Esophagus squamous epithelium (tissue), 5 donors: ENCODE measurements at regions not wholly inside any gene's neighbourhood (a gene's known extent, or its start where the extent isn't known, plus 50 kb on each side); places are given as distances from the start of the nearest gene placed in this dataset.

ENCODE experiments used
- DNase-seq: peaks from one replicate; lab custom pipeline; 2025; lab: John Stamatoyannopoulos, UW
- H3K27ac ChIP-seq, 4 donors: fragments of 200-600 bp; sonication (generic); one replicate each; pipeline ENCODE4 v1.5.1; 2016 to 2019; ENCODE audit warnings: mild to moderate bottlenecking in 1 of 4
- H3K27me3 ChIP-seq, 4 donors: fragments of 200-600 bp; sonication (generic); 1 replicate in 3 of 4; 2 replicates in 1 of 4; pipeline versions ENCODE4 v1.5.1 to v1.6.0; 2017 to 2021; ENCODE audit warnings: antibody characterized with exemption in 1 of 4
- H3K36me3 ChIP-seq, 3 donors: fragments of 200-600 bp; sonication (generic); one replicate each; pipeline ENCODE4 v1.5.1; 2016 to 2019
- H3K4me1 ChIP-seq, 3 donors: fragments of 200-600 bp; sonication (generic); one replicate each; pipeline ENCODE4 v1.5.1; 2017 to 2019
- H3K4me3 ChIP-seq, 4 donors: fragments of 200-600 bp; sonication (generic); 1 replicate in 3 of 4; 2 replicates in 1 of 4; pipeline ENCODE4 v1.5.1; 2016 to 2019; ENCODE audit warnings: mild to moderate bottlenecking in 2 of 4, moderate library complexity in 1 of 4
- H3K9me3 ChIP-seq, 3 donors: fragments of 200-600 bp; sonication (generic); one replicate each; pipeline ENCODE4 v1.5.1; 2016 to 2019
- CTCF ChIP-seq, 6 experiments: fragments of 450-650 bp in 4 of 6; fragments of 200-600 bp in 2 of 6; sonication (generic) in 2 of 6; IDR thresholded peaks; one replicate each; pipeline ENCODE4 v1.5.1; 2016 to 2019; ENCODE audit warnings: antibody characterized with exemption in 6 of 6, mild to moderate bottlenecking in 4 of 6, moderate library complexity in 4 of 6
- POLR2A ChIP-seq, 4 donors: fragments of 450-650 bp; IDR thresholded peaks; one replicate each; pipeline ENCODE4 v1.6.1; 2017; ENCODE audit warnings: antibody characterized with exemption in 4 of 4, mild to moderate bottlenecking in 4 of 4, moderate library complexity in 3 of 4
- WGBS, 2 donors: methylation state at CpG; one replicate each; pipeline ENCODE4 v1.1.5; 2018; 5-methylcytosine and 5-hydroxymethylcytosine counted together
- intact Hi-C: fragments of 100-400 bp; cut with DNase I; formaldehyde crosslinking; loops from one replicate; pipeline ENCODE4 v1.15.0; 2022
- donor health status: DM: yes; HTN: yes; CAD: no.

DNA sequence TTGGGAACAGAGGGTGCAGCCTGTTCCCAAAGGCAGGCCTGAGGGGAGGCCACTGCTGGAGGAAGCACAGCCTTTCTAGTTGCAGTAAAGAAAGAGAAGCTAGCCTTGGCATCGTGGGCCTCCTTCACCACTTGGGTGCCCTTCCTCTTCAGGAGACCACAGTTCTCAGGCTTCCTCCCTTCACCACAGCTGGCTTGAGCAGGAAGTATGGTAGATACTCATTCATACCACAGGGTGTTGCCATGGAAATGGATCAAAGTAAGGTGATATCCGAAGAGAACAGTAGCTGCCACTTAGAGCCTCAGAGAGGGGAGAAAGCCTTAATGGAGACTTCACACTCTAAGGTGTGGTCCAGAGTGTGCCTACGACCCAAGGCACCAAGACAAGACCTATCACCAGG is 120.4 kb upstream of the RIPOR2 start:
- H3K4me1 ChIP-seq: peaks cover 0 to 25% (median 3%) of the 10 kb centered on the region in 3 donors
- no peak overlapping the region for H3K4me3 ChIP-seq
- H3K9me3 ChIP-seq: no peaks in the 10 kb centered on the region
- no peaks in the 10 kb centered on the region for H3K27me3 ChIP-seq
- no peak for TF ChIP-seq POLR2A (IDR thresholded peaks at IDR 0.05)
- TF ChIP-seq CTCF (IDR thresholded peaks at IDR 0.05): no peak
- H3K27ac ChIP-seq: no peak overlapping the region
- no peaks in the 10 kb centered on the region for H3K36me3 ChIP-seq
- intact Hi-C loops: no loop called here
- no peak for DNase-seq
- 55 to 89% methylated on average over 3 of the region's 3 CpGs for WGBS, 2 donors

- no peaks in the 10 kb centered on the region for H3K9me3 ChIP-seq
- intact Hi-C loops: no loop called here
- no peak for TF ChIP-seq POLR2A (IDR thresholded peaks at IDR 0.05)
- TF ChIP-seq CTCF (IDR thresholded peaks at IDR 0.05): no peak
- no peak for DNase-seq
- peaks cover 0 to 14% (median 3%) of the 10 kb centered on the region in 3 donors for H3K4me1 ChIP-seq
- 83 to 88% methylated on average over 4 to 6 of the region's 7 CpGs for WGBS, 2 donors
- H3K27ac ChIP-seq: no peak overlapping the region
- H3K4me3 ChIP-seq: no peak overlapping the region
- no peaks in the 10 kb centered on the region for H3K27me3 ChIP-seq
- H3K36me3 ChIP-seq: no peaks in the 10 kb centered on the region
Measured at GRCh38 chr6:25057111-25057905, 121.5 kb upstream of the RIPOR2 start.

- Histone ChIP-seq H3K9me3 (no peaks in the 10 kb centered on the region), H3K27ac (no peak overlapping the region), H3K36me3 (no peaks in the 10 kb centered on the region), H3K27me3 (no peaks in the 10 kb centered on the region), H3K4me1 (peaks cover 0 to 12% (median 3%) of the 10 kb centered on the region in 3 donors), H3K4me3 (no peak overlapping the region)
- TF ChIP-seq CTCF (IDR thresholded peaks at IDR 0.05): no peak
- TF ChIP-seq POLR2A (IDR thresholded peaks at IDR 0.05): no peak
- intact Hi-C loops: no loop called here
- DNase-seq: no peak
- WGBS, 2 donors: 88 to 94% methylated on average over 4 to 5 of the region's 5 CpGs
Measured at GRCh38 chr6:25058441-25058840, 122.7 kb upstream of the RIPOR2 start.

- TF ChIP-seq POLR2A (IDR thresholded peaks at IDR 0.05) (no peak), CTCF (IDR thresholded peaks at IDR 0.05) (no peak)
- H3K36me3 ChIP-seq: no peaks in the 10 kb centered on the region
- no peaks in the 10 kb centered on the region for H3K27me3 ChIP-seq
- DNase-seq: no peak
- 89 to 97% methylated on average over 4 of the region's 4 CpGs for WGBS, 2 donors
- intact Hi-C loops: no loop called here
- H3K9me3 ChIP-seq: no peaks in the 10 kb centered on the region
- peaks cover 0 to 8% (median 2%) of the 10 kb centered on the region in 3 donors for H3K4me1 ChIP-seq
- H3K27ac ChIP-seq: no peak overlapping the region
- H3K4me3 ChIP-seq: no peak overlapping the region
Measured at GRCh38 chr6:25058941-25059340, 123.2 kb upstream of the RIPOR2 start.

DNA sequence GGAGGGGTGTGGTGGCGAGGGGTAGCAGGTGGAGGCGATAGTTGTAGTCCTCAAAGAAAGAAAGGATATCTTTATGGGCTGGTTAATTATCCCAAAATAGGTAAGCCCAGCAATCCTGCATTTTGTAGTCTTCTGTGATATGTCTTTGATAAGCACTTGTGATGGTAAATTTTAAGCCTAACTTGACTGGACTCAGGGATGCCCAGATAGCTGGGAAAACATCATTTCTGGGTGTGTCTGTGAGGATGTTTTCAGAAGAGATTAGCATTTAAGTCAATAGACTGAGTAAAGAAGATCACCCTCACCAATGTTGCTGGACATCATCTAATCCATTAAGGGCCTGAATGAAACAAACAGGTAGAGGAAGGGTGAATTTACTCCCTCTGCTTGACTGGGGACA is 124.8 kb upstream of the RIPOR2 start:
- Histone ChIP-seq H3K9me3 (no peaks in the 10 kb centered on the region), H3K27ac (no peak overlapping the region), H3K4me1 (no peaks in the 10 kb centered on the region), H3K4me3 (no peak overlapping the region), H3K36me3 (no peaks in the 10 kb centered on the region), H3K27me3 (no peaks in the 10 kb centered on the region)
- no peak for DNase-seq
- intact Hi-C loops: no loop called here
- TF ChIP-seq POLR2A (IDR thresholded peaks at IDR 0.05) (no peak), CTCF (IDR thresholded peaks at IDR 0.05) (no peak)
- 95 to 100% methylated on average over 2 of the region's 2 CpGs for WGBS, 2 donors
